ENCODE measurements at regions not wholly inside any gene's neighbourhood (a gene's known extent, or its start where the extent isn't known, plus 50 kb on each side); places are given as distances from the start of the nearest gene placed in this dataset.

DNA sequence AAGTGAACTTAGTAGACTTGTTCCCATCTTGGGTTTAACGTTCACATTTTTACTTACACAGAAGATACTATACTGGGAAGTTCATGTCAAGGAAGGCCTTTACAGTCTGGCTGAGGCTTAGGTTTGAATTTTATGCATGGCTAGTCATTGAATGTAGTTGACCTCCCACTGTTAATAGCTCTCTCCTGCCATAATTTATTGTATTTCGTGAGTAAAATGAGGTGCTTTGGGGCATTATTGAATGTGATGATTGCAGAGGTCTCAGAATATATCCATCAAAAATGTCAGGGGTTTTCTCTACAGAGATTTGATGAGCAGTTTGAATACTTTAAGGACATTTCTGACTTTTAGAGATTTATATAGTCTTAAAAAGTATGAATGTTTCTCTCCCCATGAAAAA is 356.6 kb upstream of the GRM7 start:
- no peaks in the 10 kb centered on the region for H3K36me3 ChIP-seq (ENCODE audit: control insufficient read depth, insufficient read depth, low read length)
- DNase-seq = no peak
- no peaks in the 10 kb centered on the region for H3K4me1 ChIP-seq (ENCODE audit: control insufficient read depth, insufficient read depth, low read length)
- WGBS (ENCODE audit: insufficient coverage) = no CpG with 5 or more reads among the region's 2 CpGs
- no peak overlapping the region for H3K27ac ChIP-seq (ENCODE audit: low read length)
- H3K4me3 ChIP-seq (ENCODE audit: low read length) = no peak overlapping the region
- no peaks in the 10 kb centered on the region for H3K27me3 ChIP-seq (ENCODE audit: control insufficient read depth, insufficient read depth, low read length)
- H3K9me3 ChIP-seq (replicated peaks; ENCODE audit: control insufficient read depth, low read depth, low read length) = no peaks in the 10 kb centered on the region

DNA sequence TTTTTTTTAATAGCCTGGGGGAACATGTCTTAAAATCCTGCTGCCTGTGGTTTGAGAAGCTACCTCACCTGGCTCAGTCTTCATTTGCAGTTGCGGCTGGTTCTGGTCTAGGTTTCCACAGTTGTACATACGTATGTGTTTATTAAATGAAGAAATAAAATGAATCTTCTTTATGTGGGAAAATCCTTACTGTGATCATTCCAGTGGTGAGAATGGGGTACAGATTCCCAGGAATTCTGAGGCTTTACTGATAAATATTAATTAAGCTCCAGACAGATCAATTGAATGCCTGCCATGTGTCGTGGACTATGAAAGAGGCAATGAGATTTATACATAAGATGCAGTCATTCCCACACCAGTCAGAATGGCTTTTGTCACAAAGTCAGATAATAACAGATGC is 356.1 kb upstream of the GRM7 start:
- Histone ChIP-seq H3K4me1 (ENCODE audit: control insufficient read depth, insufficient read depth, low read length) (no peaks in the 10 kb centered on the region), H3K27me3 (ENCODE audit: control insufficient read depth, insufficient read depth, low read length) (no peaks in the 10 kb centered on the region), H3K9me3 (replicated peaks; ENCODE audit: control insufficient read depth, low read depth, low read length) (no peaks in the 10 kb centered on the region), H3K27ac (ENCODE audit: low read length) (no peak overlapping the region), H3K36me3 (ENCODE audit: control insufficient read depth, insufficient read depth, low read length) (no peaks in the 10 kb centered on the region), H3K4me3 (ENCODE audit: low read length) (no peak overlapping the region)
- WGBS (ENCODE audit: insufficient coverage) = no CpG with 5 or more reads among the region's 3 CpGs
- DNase-seq = no peak

DNA sequence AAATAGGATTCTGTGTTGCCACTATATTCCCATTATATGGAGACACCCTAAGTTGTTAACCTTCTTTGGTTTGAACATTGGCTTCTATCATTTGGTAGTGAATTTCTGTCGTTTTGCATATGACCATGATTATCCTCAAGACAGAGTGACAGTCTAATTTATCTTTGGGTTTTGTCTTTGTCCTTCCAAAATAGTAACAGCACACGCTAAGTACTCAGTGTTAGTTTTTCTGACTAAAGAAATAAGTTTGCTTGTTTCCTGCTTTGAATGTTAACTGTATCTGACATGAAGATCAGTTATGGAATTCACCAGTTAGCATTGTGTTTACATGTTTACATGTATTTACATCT is 352.5 kb upstream of the GRM7 start:
- Histone ChIP-seq H3K4me1 (ENCODE audit: control insufficient read depth, insufficient read depth, low read length) (no peaks in the 10 kb centered on the region), H3K9me3 (replicated peaks; ENCODE audit: control insufficient read depth, low read depth, low read length) (no peaks in the 10 kb centered on the region), H3K27me3 (ENCODE audit: control insufficient read depth, insufficient read depth, low read length) (no peaks in the 10 kb centered on the region), H3K27ac (ENCODE audit: low read length) (no peak overlapping the region), H3K36me3 (ENCODE audit: control insufficient read depth, insufficient read depth, low read length) (no peaks in the 10 kb centered on the region), H3K4me3 (ENCODE audit: low read length) (no peak overlapping the region)
- no CpG with 5 or more reads among the region's 2 CpGs for WGBS (ENCODE audit: insufficient coverage)
- DNase-seq = no peak

DNA sequence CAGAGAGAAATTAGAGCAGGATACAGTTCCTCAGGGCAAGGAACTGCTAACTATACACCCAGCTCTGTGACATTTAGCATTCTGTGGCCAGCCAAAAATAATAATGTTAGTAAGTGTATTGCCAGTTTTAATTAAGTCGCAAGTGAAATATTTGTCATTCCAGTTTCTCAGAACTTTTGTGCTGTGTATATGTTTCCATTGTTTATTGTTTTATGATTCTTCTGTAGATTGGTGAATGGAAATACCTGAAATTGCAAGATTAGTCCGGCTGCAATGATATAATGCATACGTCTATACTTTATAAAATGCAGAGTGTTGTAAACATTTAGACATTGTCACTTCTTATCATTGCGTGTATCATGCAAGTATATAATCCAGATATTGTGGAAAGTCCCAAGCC is 351.3 kb upstream of the GRM7 start:
- Histone ChIP-seq H3K9me3 (replicated peaks; ENCODE audit: control insufficient read depth, low read depth, low read length) (no peaks in the 10 kb centered on the region), H3K4me1 (ENCODE audit: control insufficient read depth, insufficient read depth, low read length) (no peaks in the 10 kb centered on the region), H3K36me3 (ENCODE audit: control insufficient read depth, insufficient read depth, low read length) (no peaks in the 10 kb centered on the region), H3K27ac (ENCODE audit: low read length) (no peak overlapping the region), H3K27me3 (ENCODE audit: control insufficient read depth, insufficient read depth, low read length) (no peaks in the 10 kb centered on the region), H3K4me3 (ENCODE audit: low read length) (no peak overlapping the region)
- no peak for DNase-seq
- WGBS (ENCODE audit: insufficient coverage) = no CpG with 5 or more reads among the region's 4 CpGs

DNA sequence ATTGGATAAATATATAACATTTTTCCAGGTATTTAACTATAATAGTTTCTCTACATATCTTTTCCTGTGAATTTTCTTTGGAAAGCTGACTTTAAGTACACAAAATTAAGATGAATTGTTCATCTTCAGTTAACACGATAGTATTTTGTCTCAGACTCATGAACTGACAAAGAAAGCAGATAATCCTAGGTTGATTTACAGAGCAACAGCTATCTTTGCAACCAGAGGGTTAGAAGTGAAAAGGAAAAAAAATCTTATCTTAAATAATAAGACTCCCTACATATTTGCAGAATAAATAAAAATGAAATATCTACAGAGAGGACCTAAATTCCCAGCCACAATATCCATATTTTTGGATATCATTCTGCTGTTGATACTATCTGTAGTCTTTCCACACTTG is 350.2 kb upstream of the GRM7 start:
- H3K9me3 ChIP-seq (replicated peaks; ENCODE audit: control insufficient read depth, low read depth, low read length) = no peaks in the 10 kb centered on the region
- H3K27ac ChIP-seq (ENCODE audit: low read length) = no peak overlapping the region
- H3K4me1 ChIP-seq (ENCODE audit: control insufficient read depth, insufficient read depth, low read length) = no peaks in the 10 kb centered on the region
- whole genome bisulfite sequencing (ENCODE audit: insufficient coverage) = no CpG with 5 or more reads among the region's 1 CpG
- H3K27me3 ChIP-seq (ENCODE audit: control insufficient read depth, insufficient read depth, low read length) = no peaks in the 10 kb centered on the region
- H3K4me3 ChIP-seq (ENCODE audit: low read length) = no peak overlapping the region
- DNase-seq = no peak
- H3K36me3 ChIP-seq (ENCODE audit: control insufficient read depth, insufficient read depth, low read length) = no peaks in the 10 kb centered on the region

DNA sequence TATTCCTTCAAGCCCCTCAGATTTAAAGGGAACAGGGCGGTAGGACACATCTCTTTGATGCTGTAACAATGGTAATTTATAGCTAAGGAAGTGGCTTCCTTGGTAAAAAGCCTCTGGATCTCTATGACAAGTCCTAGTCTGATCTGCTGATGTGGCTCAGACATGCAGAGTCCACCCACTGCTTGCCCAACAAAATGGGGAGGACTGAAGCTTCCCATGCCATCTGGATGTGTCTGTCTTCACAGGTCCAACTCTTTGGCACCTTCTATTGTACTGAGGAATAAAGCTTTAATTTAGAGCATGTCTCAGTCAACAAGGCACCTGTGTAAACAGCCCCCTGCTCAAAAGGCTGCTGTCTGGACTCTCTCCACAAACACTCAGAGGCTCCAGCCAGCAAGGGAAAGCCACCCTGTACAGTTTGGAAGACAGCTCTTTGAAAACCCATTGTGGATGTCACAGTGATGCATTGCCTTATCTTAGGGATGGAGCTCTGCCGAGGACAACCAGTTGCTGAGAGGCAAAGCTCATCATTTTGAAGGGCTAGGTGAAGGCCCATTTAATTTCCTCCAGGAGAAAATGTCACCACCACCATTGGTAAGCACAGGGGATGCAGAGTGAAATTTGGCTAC is 348.6 kb upstream of the GRM7 start:
- no CpG with 5 or more reads among the region's 2 CpGs for WGBS (ENCODE audit: insufficient coverage)
- no peak for DNase-seq
- no peaks in the 10 kb centered on the region for H3K27me3 ChIP-seq (ENCODE audit: control insufficient read depth, insufficient read depth, low read length)
- no peak overlapping the region for H3K27ac ChIP-seq (ENCODE audit: low read length)
- no peaks in the 10 kb centered on the region for H3K9me3 ChIP-seq (replicated peaks; ENCODE audit: control insufficient read depth, low read depth, low read length)
- no peaks in the 10 kb centered on the region for H3K4me1 ChIP-seq (ENCODE audit: control insufficient read depth, insufficient read depth, low read length)
- H3K4me3 ChIP-seq (ENCODE audit: low read length) = no peak overlapping the region
- no peaks in the 10 kb centered on the region for H3K36me3 ChIP-seq (ENCODE audit: control insufficient read depth, insufficient read depth, low read length)

DNA sequence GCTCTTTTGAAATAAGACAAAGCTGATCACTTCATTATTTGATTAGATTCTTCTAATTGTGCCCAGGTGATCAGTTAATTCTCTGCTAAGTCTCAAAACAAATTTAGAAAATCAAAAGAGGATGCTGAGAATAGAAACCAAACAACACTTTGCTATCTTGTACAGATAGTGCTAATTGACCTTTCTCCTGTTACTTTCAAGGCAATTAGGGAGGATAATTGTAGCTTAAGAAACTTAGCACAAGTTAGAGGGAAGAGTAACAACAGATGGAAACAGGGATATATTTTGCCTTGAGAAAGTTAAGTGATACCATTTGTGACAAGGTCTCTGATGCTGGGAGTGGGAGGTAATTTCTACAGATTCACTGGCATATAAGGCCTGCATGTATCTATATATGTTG is 344.8 kb upstream of the GRM7 start:
- Histone ChIP-seq H3K4me3 (ENCODE audit: low read length) (no peak overlapping the region), H3K9me3 (replicated peaks; ENCODE audit: control insufficient read depth, low read depth, low read length) (no peaks in the 10 kb centered on the region), H3K36me3 (ENCODE audit: control insufficient read depth, insufficient read depth, low read length) (no peaks in the 10 kb centered on the region), H3K27me3 (ENCODE audit: control insufficient read depth, insufficient read depth, low read length) (no peaks in the 10 kb centered on the region), H3K27ac (ENCODE audit: low read length) (no peak overlapping the region), H3K4me1 (ENCODE audit: control insufficient read depth, insufficient read depth, low read length) (no peaks in the 10 kb centered on the region)
- no peak for DNase-seq

DNA sequence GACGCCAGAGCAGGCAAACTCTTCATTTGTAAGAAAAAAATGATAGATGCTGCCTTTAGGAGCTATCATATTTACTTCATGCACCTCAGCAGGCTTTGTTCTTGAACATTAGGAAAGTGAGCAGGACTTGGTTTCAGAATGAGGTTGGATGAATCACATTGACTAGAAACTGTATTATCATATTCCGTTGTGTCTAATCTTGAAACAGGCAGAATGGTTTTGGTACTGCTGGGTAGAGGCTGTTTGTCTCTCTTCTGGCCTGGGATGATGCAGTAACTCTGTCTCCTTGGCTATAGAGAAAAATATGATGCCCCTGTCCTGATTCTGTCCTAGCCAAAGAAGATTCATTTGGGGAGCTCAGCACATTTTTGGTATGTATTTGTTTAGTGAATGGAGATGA is 344.2 kb upstream of the GRM7 start:
- no peak for DNase-seq
- Histone ChIP-seq H3K27me3 (ENCODE audit: control insufficient read depth, insufficient read depth, low read length) (no peaks in the 10 kb centered on the region), H3K36me3 (ENCODE audit: control insufficient read depth, insufficient read depth, low read length) (no peaks in the 10 kb centered on the region), H3K4me3 (ENCODE audit: low read length) (no peak overlapping the region), H3K9me3 (replicated peaks; ENCODE audit: control insufficient read depth, low read depth, low read length) (no peaks in the 10 kb centered on the region), H3K27ac (ENCODE audit: low read length) (no peak overlapping the region), H3K4me1 (ENCODE audit: control insufficient read depth, insufficient read depth, low read length) (no peaks in the 10 kb centered on the region)
- no CpG with 5 or more reads among the region's 2 CpGs for WGBS (ENCODE audit: insufficient coverage)

DNA sequence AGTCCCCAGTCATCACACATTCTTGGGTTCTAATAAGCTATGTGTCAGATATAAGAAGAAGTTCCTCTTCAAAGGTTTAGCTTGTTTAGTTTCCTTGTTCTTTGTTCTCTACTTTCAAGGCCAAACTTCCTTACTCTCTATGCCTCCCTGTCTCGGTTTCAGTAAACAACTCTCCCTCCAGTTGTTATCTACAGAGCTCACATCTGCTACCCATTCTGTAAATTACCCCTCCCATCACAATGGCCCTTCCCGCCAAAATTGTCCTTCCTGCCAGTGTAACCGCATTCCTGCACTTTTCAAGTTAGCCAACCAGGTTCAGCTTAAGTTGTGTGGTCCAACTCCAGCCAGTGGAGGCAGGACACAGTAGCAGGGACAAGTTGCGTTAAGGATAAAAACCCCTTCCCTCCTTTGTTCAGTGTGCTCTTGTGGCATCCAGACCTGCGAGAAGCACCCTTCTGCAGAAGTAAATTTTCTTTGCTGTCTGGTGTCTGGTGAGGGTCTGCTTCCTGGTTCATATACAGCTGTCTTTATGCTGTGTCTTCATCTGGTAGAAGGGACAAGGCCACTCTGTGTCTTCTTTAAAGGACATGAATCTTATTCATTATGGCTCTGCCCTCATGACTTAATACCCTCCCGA is 342.1 kb upstream of the GRM7 start:
- Histone ChIP-seq H3K9me3 (replicated peaks; ENCODE audit: control insufficient read depth, low read depth, low read length) (no peaks in the 10 kb centered on the region), H3K4me3 (ENCODE audit: low read length) (no peak overlapping the region), H3K27me3 (ENCODE audit: control insufficient read depth, insufficient read depth, low read length) (no peaks in the 10 kb centered on the region), H3K4me1 (ENCODE audit: control insufficient read depth, insufficient read depth, low read length) (no peaks in the 10 kb centered on the region), H3K27ac (ENCODE audit: low read length) (no peak overlapping the region), H3K36me3 (ENCODE audit: control insufficient read depth, insufficient read depth, low read length) (no peaks in the 10 kb centered on the region)
- no peak for DNase-seq
- WGBS (ENCODE audit: insufficient coverage) = 85% methylated on average over 3 of the region's 6 CpGs

DNA sequence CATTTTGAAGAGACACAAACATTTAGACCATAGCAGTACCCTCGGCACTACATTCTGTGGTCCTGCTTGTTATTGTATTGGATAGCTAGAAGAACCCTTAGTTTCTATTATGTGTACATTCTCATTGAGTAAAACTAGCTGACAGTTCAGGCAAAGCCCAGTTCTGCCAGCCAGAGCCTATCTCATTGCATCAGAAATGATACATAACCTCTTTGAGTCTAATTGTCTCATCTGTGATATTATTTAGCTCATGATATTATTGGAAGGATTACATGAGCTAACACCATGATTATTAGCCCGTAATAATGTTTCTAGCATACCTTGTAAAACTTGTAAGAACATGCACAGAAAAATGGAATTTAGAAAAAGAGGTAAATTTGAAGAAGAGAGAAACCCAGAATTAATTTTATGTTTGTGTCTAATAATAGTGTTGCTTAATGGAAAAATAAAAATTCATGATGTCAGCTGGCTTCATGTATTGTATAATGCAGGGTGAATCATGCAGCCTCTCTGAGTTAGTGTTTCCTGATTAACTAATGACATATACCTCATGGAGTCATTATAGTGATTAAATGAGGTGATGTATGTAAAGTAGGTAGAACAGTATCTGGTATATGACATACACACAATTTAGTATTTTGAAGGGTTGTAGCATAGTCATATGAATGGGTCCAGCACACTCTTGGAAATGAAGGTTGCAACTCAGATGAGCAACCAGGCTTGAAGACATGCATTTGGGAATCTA is 339.4 kb upstream of the GRM7 start:
- Histone ChIP-seq H3K4me3 (ENCODE audit: low read length) (no peak overlapping the region), H3K4me1 (ENCODE audit: control insufficient read depth, insufficient read depth, low read length) (no peaks in the 10 kb centered on the region), H3K9me3 (replicated peaks; ENCODE audit: control insufficient read depth, low read depth, low read length) (no peaks in the 10 kb centered on the region), H3K36me3 (ENCODE audit: control insufficient read depth, insufficient read depth, low read length) (no peaks in the 10 kb centered on the region), H3K27ac (ENCODE audit: low read length) (no peak overlapping the region), H3K27me3 (ENCODE audit: control insufficient read depth, insufficient read depth, low read length) (no peaks in the 10 kb centered on the region)
- peak; percentile 15 for DNase-seq
- WGBS (ENCODE audit: insufficient coverage) = no CpG with 5 or more reads among the region's 2 CpGs

All from muscle of leg (tissue), 3 donors.